K562 (cell line): ENCODE measurements at regions not wholly inside any gene's neighbourhood (a gene's known extent, or its start where the extent isn't known, plus 50 kb on each side); places are given as distances from the start of the nearest gene placed in this dataset.

Source experiments
- ATAC-seq: fragments of 200-7000 bp; cut with Tn5 transposase; 3 replicates; pipeline ENCODE4 v1.9.1; 2020; ENCODE audit warnings: moderate library complexity
- BruUV-seq: library from RNA; stranded (reverse); fragments of 400-500 nt; replicated peaks from 2 replicates; lab custom pipeline; 2021; lab: Mats Ljungman, UMichigan
- CTCF ChIA-PET: fragments of 300-600 bp; formaldehyde crosslinking; extraction: SDS; loops from one replicate; lab custom pipeline; 2021; ENCODE audit warnings: low intra/inter-chr PET ratio; lab: Yijun Ruan, JAX
- POLR2A ChIA-PET: fragments of 300-600, 350-650 bp; sonication (Branson Sonifier 250); formaldehyde crosslinking; extraction: SDS; loops from one replicate; lab custom pipeline; 2021; ENCODE audit warnings: antibody characterized with exemption, inconsistent platforms; lab: Yijun Ruan, JAX
- DNase-seq, 4 experiments: peaks; one replicate each; pipeline versions ENCODE4 v3.0.0 to v3.0.0-alpha.2; 2011 to 2018; ENCODE audit warnings: low spot score in 3 of 4, mixed read lengths in 3 of 4; ENCODE audit errors: extremely low read depth in 1 of 4
- FAIRE-seq: peaks from 2 replicates; lab custom pipeline; 2011; peaks lifted over from hg19 to GRCh38; lab: Jason Lieb, UNC
- H2AFZ ChIP-seq: 2 replicates; pipeline ENCODE4 v1.6.0; 2011; ENCODE audit warnings: low read depth, low read length, control low read depth, inconsistent platforms
- H3K27ac ChIP-seq: fragments of 200-600 bp; 3 replicates; pipeline ENCODE4 v1.8.0; 2011; ENCODE audit warnings: low read depth, mild to moderate bottlenecking, control low read depth, inconsistent platforms, low read length, moderate library complexity, mixed read lengths; ENCODE audit errors: extremely low read depth
- H3K27me3 ChIP-seq, 2 experiments: fragments of 300-600 bp in 1 of 2; 2 replicates in 1 of 2; 3 replicates in 1 of 2; pipeline versions ENCODE4 v1.6.0 to v1.8.0; 2011; ENCODE audit warnings: inconsistent platforms in 2 of 2, low read length in 2 of 2, mild to moderate bottlenecking in 1 of 2, mixed read lengths in 1 of 2, moderate library complexity in 1 of 2; ENCODE audit not compliant: control insufficient read depth in 2 of 2, insufficient read depth in 2 of 2
- H3K36me3 ChIP-seq: fragments of 300-600 bp; 3 replicates; pipeline ENCODE4 v1.8.0; 2011; ENCODE audit warnings: mild to moderate bottlenecking, low read length, inconsistent platforms; ENCODE audit not compliant: control insufficient read depth, insufficient read depth
- H3K4me1 ChIP-seq, 2 experiments: fragments of 200-600 bp in 1 of 2; replicated peaks in 1 of 2; 2 replicates in 1 of 2; 3 replicates in 1 of 2; pipeline versions ENCODE4 v1.5.1 to v1.8.0; 2011; ENCODE audit warnings: inconsistent platforms in 2 of 2, low read length in 2 of 2, mild to moderate bottlenecking in 1 of 2, mixed read lengths in 1 of 2, moderate library complexity in 1 of 2; ENCODE audit not compliant: control insufficient read depth in 2 of 2, insufficient read depth in 2 of 2
- H3K4me2 ChIP-seq: 2 replicates; pipeline ENCODE4 v1.6.1; 2011; ENCODE audit warnings: low read length, control low read depth, inconsistent platforms, mixed read lengths; ENCODE audit not compliant: insufficient read depth
- H3K4me3 ChIP-seq: fragments of 200-600 bp; sonication (generic), shearing (Covaris generic); 2 replicates; pipeline ENCODE4 v1.5.1; 2016; ENCODE audit warnings: control low read depth, inconsistent platforms
- H3K79me2 ChIP-seq: fragments of 200-600 bp; 3 replicates; pipeline ENCODE4 v1.8.0; 2011; ENCODE audit warnings: low read length, inconsistent platforms; ENCODE audit not compliant: control insufficient read depth, insufficient read depth
- H3K9ac ChIP-seq, 2 experiments: 2 replicates each; pipeline versions ENCODE4 v1.6.0 to v1.6.1; 2011; ENCODE audit warnings: low read depth in 2 of 2, low read length in 2 of 2, control low read depth in 1 of 2, inconsistent platforms in 1 of 2, mild to moderate bottlenecking in 1 of 2, mixed read lengths in 1 of 2; ENCODE audit not compliant: insufficient read depth in 1 of 2
- H3K9me1 ChIP-seq: one replicate; pipeline ENCODE4 v1.6.0; 2011; ENCODE audit warnings: inconsistent platforms, mild to moderate bottlenecking, low read length, moderate library complexity; ENCODE audit not compliant: control insufficient read depth, insufficient read depth
- H3K9me3 ChIP-seq: replicated peaks from 2 replicates; pipeline ENCODE4 v1.5.1; 2011; ENCODE audit warnings: low read depth, low read length, inconsistent platforms; ENCODE audit not compliant: control insufficient read depth, insufficient read depth
- H4K20me1 ChIP-seq: replicated peaks from 2 replicates; pipeline ENCODE4 v1.6.1; 2011; ENCODE audit warnings: low read length, inconsistent platforms, mixed read lengths; ENCODE audit not compliant: control insufficient read depth, insufficient read depth
- E4F1 ChIP-seq: fragments of 250-450 bp; sonication (Bioruptor Pico); IDR thresholded peaks from 2 replicates; pipeline ENCODE4 v1.5.0; 2021; ENCODE audit warnings: mild to moderate bottlenecking, borderline replicate concordance
- SMARCB1 ChIP-seq: IDR thresholded peaks from 2 replicates; pipeline ENCODE4 v1.6.1; 2011; ENCODE audit warnings: improper control_type of control experiment, low read depth; ENCODE audit not compliant: insufficient read length
- SMC3 ChIP-seq: conservative IDR thresholded peaks from 2 replicates; pipeline ENCODE4 v1.6.1; 2011; ENCODE audit warnings: low read depth, low read length, improper control_type of control experiment; ENCODE audit not compliant: insufficient read depth
- TFE3 ChIP-seq: fragments of 450-650 bp; formaldehyde crosslinking; IDR thresholded peaks from 2 replicates; pipeline ENCODE4 v1.4.0; 2020; ENCODE audit warnings: mild to moderate bottlenecking, mixed read lengths
- WGBS: fragments of 100-300 bp; shearing (Covaris generic); methylation state at CpG from one replicate; pipeline ENCODE4 v1.1.6; 2016; ENCODE audit warnings: low coverage, mixed read lengths; ENCODE audit not compliant: insufficient coverage; ENCODE audit errors: missing lambda C conversion rate; 5-methylcytosine and 5-hydroxymethylcytosine counted together
- in situ Hi-C: fragments of 300-500 bp; cut with MboI; formaldehyde crosslinking; loops from 4 replicates; pipeline ENCODE4 v1.15.0; 2018; ENCODE audit warnings: inconsistent platforms, mixed read lengths
- intact Hi-C: fragments of 100-400 bp; cut with micrococcal nuclease; formaldehyde crosslinking; loops from 2 replicates; pipeline ENCODE4 v1.14.2; 2022

- no peak overlapping the region for H3K4me2 ChIP-seq
- 0% methylated on average over 11 of the region's 11 CpGs for WGBS
Measured at GRCh38 chr10:44008917-44009709, 360.4 kb upstream of the ZNF32 start.

More at GRCh38 chr10:44008917-44009709, 360.4 kb upstream of the ZNF32 start:
- Histone ChIP-seq H3K9ac (no peak overlapping the region), H2AFZ (no peak overlapping the region), H3K9me1 (no peaks in the 10 kb centered on the region), H3K36me3 (no peaks in the 10 kb centered on the region), H3K4me3 (no peak overlapping the region), H3K9me3 (no peaks in the 10 kb centered on the region), H3K79me2 (no peaks in the 10 kb centered on the region), H3K4me1 (peaks cover 0 to 9% of the 10 kb centered on the region in 2 experiments; a peak in 1 of 5 replicates), H3K27me3 (peaks cover 21 to 39% of the 10 kb centered on the region in 2 experiments; a peak in 3 of 5 replicates)
- ChIA-PET CTCF (no interaction called here), POLR2A (interaction anchor here (0.8 kb wide), 1 partner anchor 21 kb away, joined by 3 read pairs; no protein-coding TSS in a partner anchor)
- DNase-seq, result no peak
- FAIRE-seq, result no peak
- ATAC-seq, result no peak
- no TSS peak for BruUV-seq
- TF ChIP-seq TFE3 (peak; percentile 30; the same call in 1 of the 2 replicates), E4F1 (CRISPR knock-in tag) (no peak), SMARCB1 (no peak), SMC3 (no peak)
- TF ChIP-seq, all 486 proteins: peak for 1
- no peak overlapping the region for H3K27ac ChIP-seq
- in situ Hi-C loops, result no loop called here
- intact Hi-C loops, result no loop called here
- no peaks in the 10 kb centered on the region; the same call in 1 of the 2 replicates for H4K20me1 ChIP-seq
